Endothelial cell of umbilical vein (primary cell): ENCODE measurements at regions not wholly inside any gene's neighbourhood (a gene's known extent, or its start where the extent isn't known, plus 50 kb on each side); places are given as distances from the start of the nearest gene placed in this dataset.

Experiments used
- BruUV-seq: library from RNA; stranded (reverse); fragments of 400-500 nt; replicated peaks from 2 replicates; lab custom pipeline; 2021; lab: Mats Ljungman, UMichigan
- CTCF ChIA-PET: fragments of 300-600, 350-600 bp; sonication (Branson Sonifier 250); formaldehyde crosslinking; loops from one replicate; lab custom pipeline; 2021; ENCODE audit warnings: antibody characterized with exemption, inconsistent platforms; lab: Charles Lee
- POLR2A ChIA-PET: fragments of 300-600, 350-600 bp; sonication (Branson Sonifier 250); formaldehyde crosslinking; loops from one replicate; lab custom pipeline; 2021; ENCODE audit warnings: antibody characterized with exemption, inconsistent platforms; lab: Charles Lee
- DNase-seq: peaks from one replicate; pipeline ENCODE4 v3.0.0-alpha.2; 2011; ENCODE audit warnings: low read depth, low spot score
- FAIRE-seq: peaks from 2 replicates; lab custom pipeline; 2011; peaks lifted over from hg19 to GRCh38; lab: Jason Lieb, UNC
- H2AFZ ChIP-seq: 2 replicates; pipeline ENCODE4 v1.6.0; 2012; ENCODE audit warnings: low read depth, low read length, control low read depth, inconsistent platforms
- H3K27ac ChIP-seq: 2 replicates; pipeline ENCODE4 v1.5.1; 2011; ENCODE audit warnings: low read depth, mild to moderate bottlenecking, control low read depth, low read length, moderate library complexity; ENCODE audit not compliant: insufficient read depth
- H3K27me3 ChIP-seq, 2 experiments: 2 replicates each; pipeline versions ENCODE4 v1.6.0 to v1.6.1; 2011; ENCODE audit warnings: low read length in 2 of 2, mixed read lengths in 1 of 2; ENCODE audit not compliant: control insufficient read depth in 2 of 2, insufficient read depth in 2 of 2
- H3K36me3 ChIP-seq, 2 experiments: 2 replicates in 1 of 2; 3 replicates in 1 of 2; pipeline ENCODE4 v1.5.1; 2011; ENCODE audit warnings: low read length in 2 of 2, mild to moderate bottlenecking in 1 of 2, moderate library complexity in 1 of 2; ENCODE audit not compliant: control insufficient read depth in 2 of 2, insufficient read depth in 2 of 2; ENCODE audit errors: extremely low read depth in 1 of 2
- H3K4me1 ChIP-seq: 3 replicates; pipeline ENCODE4 v1.5.1; 2011; ENCODE audit warnings: mild to moderate bottlenecking, low read length; ENCODE audit not compliant: control insufficient read depth, insufficient read depth; ENCODE audit errors: extremely low read depth
- H3K4me2 ChIP-seq: 2 replicates; pipeline ENCODE4 v1.6.1; 2011; ENCODE audit warnings: low read length, control low read depth, mixed read lengths; ENCODE audit not compliant: insufficient read depth
- H3K4me3 ChIP-seq, 3 experiments: fragments of 200-600 bp in 1 of 3; sonication (generic), shearing (Covaris generic) in 1 of 3; replicated peaks in 1 of 3; 2 replicates each; pipeline ENCODE4 v1.5.1; 2011 to 2016; ENCODE audit warnings: control low read depth in 3 of 3, low read length in 3 of 3, mild to moderate bottlenecking in 2 of 3, inconsistent platforms in 1 of 3, low read depth in 1 of 3, moderate library complexity in 1 of 3; ENCODE audit not compliant: insufficient read depth in 1 of 3
- H3K79me2 ChIP-seq: 2 replicates; pipeline ENCODE4 v1.6.0; 2012; ENCODE audit warnings: low read length, inconsistent platforms; ENCODE audit not compliant: control insufficient read depth, insufficient read depth
- H3K9ac ChIP-seq: replicated peaks from 2 replicates; pipeline ENCODE3; 2011; ENCODE audit warnings: low read length, control low read depth; ENCODE audit not compliant: insufficient read depth; ENCODE audit errors: extremely low read depth
- H3K9me1 ChIP-seq: replicated peaks from 3 replicates; pipeline ENCODE4 v1.6.0; 2011; ENCODE audit warnings: mild to moderate bottlenecking, low read length; ENCODE audit not compliant: control insufficient read depth, insufficient read depth; ENCODE audit errors: extremely low read depth
- H3K9me3 ChIP-seq: replicated peaks from 2 replicates; pipeline ENCODE4 v1.5.1; 2012; ENCODE audit warnings: low read length, inconsistent platforms; ENCODE audit not compliant: control insufficient read depth, insufficient read depth
- H4K20me1 ChIP-seq: replicated peaks from 2 replicates; pipeline ENCODE3; 2011; ENCODE audit warnings: mild to moderate bottlenecking, low read length; ENCODE audit not compliant: control insufficient read depth, insufficient read depth; ENCODE audit errors: extremely low read depth
- CTCF ChIP-seq, 2 donors: IDR thresholded peaks; 1 replicate in 1 of 2; 2 replicates in 1 of 2; pipeline ENCODE4 v1.5.1; 2011; ENCODE audit warnings: low read length in 2 of 2, mild to moderate bottlenecking in 2 of 2, moderate library complexity in 2 of 2, control low read depth in 1 of 2, inconsistent platforms in 1 of 2, low read depth in 1 of 2; ENCODE audit not compliant: insufficient read depth in 1 of 2; ENCODE audit errors: extremely low read depth in 1 of 2
- EZH2 ChIP-seq: IDR thresholded peaks from 2 replicates; pipeline ENCODE4 v1.6.1; 2012; ENCODE audit warnings: borderline replicate concordance, low read depth, mild to moderate bottlenecking, moderate library complexity, low read length, inconsistent platforms; ENCODE audit not compliant: severe bottlenecking
- FOS ChIP-seq: IDR thresholded peaks from 2 replicates; pipeline ENCODE4 v1.6.1; 2011; ENCODE audit warnings: mild to moderate bottlenecking, low read length, moderate library complexity, borderline replicate concordance; ENCODE audit not compliant: insufficient read depth
- GATA2 ChIP-seq: IDR thresholded peaks from 2 replicates; pipeline ENCODE4 v1.7.0; 2011; ENCODE audit warnings: low read depth, mild to moderate bottlenecking, moderate library complexity, mixed read lengths, low read length; ENCODE audit not compliant: insufficient read length, insufficient read depth
- JUN ChIP-seq: IDR thresholded peaks from 2 replicates; pipeline ENCODE4 v1.6.1; 2011; ENCODE audit warnings: borderline replicate concordance, low read depth; ENCODE audit not compliant: insufficient read length, insufficient read depth
- MYC ChIP-seq: IDR thresholded peaks from one replicate; pipeline ENCODE4 v1.6.1; 2011; ENCODE audit warnings: mild to moderate bottlenecking, low read depth, low read length
- POLR2A ChIP-seq: IDR thresholded peaks from 2 replicates; pipeline ENCODE4 v1.6.1; 2012; ENCODE audit warnings: low read depth, mild to moderate bottlenecking, control low read depth, low read length
- POLR2AphosphoS5 ChIP-seq: IDR thresholded peaks from 2 replicates; pipeline ENCODE4 v1.6.1; 2012; ENCODE audit warnings: low read depth, mild to moderate bottlenecking, control low read depth, low read length, moderate library complexity; ENCODE audit not compliant: insufficient read depth
- dilution Hi-C: fragments of 300-500 bp; cut with MboI; formaldehyde crosslinking; loops from one replicate; pipeline ENCODE4 v1.15.0; 2019; ENCODE audit warnings: low sequenced_read_pairs; ENCODE audit not compliant: extremely low pct_ligation_motif_present
- intact Hi-C: fragments of 100-400 bp; cut with micrococcal nuclease; formaldehyde crosslinking; loops from one replicate; pipeline ENCODE4 v1.10.0; 2022
- TF ChIP-seq, protein P1 (sequence below): IDR thresholded peaks from 2 replicates; pipeline ENCODE4 v1.6.1; 2011; ENCODE audit not compliant: insufficient read depth, insufficient read length

GRCh38 chr7:124323597-124323996 is 290.7 kb upstream of the TMEM229A start:
- POLR2A ChIA-PET = no interaction called here
- Histone ChIP-seq H3K79me2 (no peaks in the 10 kb centered on the region), H2AFZ (no peak overlapping the region), H3K9ac (no peak overlapping the region), H3K9me1 (no peaks in the 10 kb centered on the region), H3K4me3 (no peak overlapping the region), H3K4me2 (no peak overlapping the region), H3K27me3 (no peaks in the 10 kb centered on the region), H3K4me1 (no peaks in the 10 kb centered on the region), H3K9me3 (no peaks in the 10 kb centered on the region), H3K36me3 (no peaks in the 10 kb centered on the region), H3K27ac (no peak overlapping the region), H4K20me1 (no peaks in the 10 kb centered on the region)
- CTCF ChIA-PET = no interaction called here
- intact Hi-C loops (no loop called here), dilution Hi-C loops (no loop called here)
- TF ChIP-seq GATA2 (no peak), EZH2 (no peak), JUN (no peak), POLR2A (no peak), MYC (no peak), CTCF (IDR thresholded peaks at IDR 0.05; ENCODE audit: extremely low read depth in 1 of 2, insufficient read depth in 1 of 2, low read depth in 1 of 2, low read length in 2 of 2) (no peak), FOS (no peak), POLR2AphosphoS5 (no peak)
- TF ChIP-seq, protein P1, sequence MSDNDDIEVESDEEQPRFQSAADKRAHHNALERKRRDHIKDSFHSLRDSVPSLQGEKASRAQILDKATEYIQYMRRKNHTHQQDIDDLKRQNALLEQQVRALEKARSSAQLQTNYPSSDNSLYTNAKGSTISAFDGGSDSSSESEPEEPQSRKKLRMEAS = no peak
- FAIRE-seq = no peak
- no TSS peak for BruUV-seq
- no peak for DNase-seq
